HepG2 (cell line): ENCODE measurements at regions not wholly inside any gene's neighbourhood (a gene's known extent, or its start where the extent isn't known, plus 50 kb on each side); places are given as distances from the start of the nearest gene placed in this dataset.
A peak's percentile ranks its signal among the peaks of the same experiment; 100 is the strongest.

ENCODE experiments used
- ASH2L ChIP-seq: fragments of 300-600, 200-600 bp; sonication (generic); IDR thresholded peaks from 2 replicates; pipeline ENCODE4 v1.7.0; 2017; ENCODE audit warnings: low read depth, mild to moderate bottlenecking, moderate library complexity, mixed read lengths, low read length; ENCODE audit not compliant: insufficient read length
- CCDC6 ChIP-seq: sonication (generic); formaldehyde crosslinking; IDR thresholded peaks from 2 replicates; pipeline ENCODE4 v1.8.1; 2022; ENCODE audit warnings: mild to moderate bottlenecking, missing genetic modification reagents, moderate library complexity
- E2F1 ChIP-seq: sonication (generic); formaldehyde crosslinking; IDR thresholded peaks from 2 replicates; pipeline ENCODE4 v1.5.0; 2020; ENCODE audit warnings: missing genetic modification reagents
- ELF3 ChIP-seq: IDR thresholded peaks from 2 replicates; pipeline ENCODE4 v1.6.1; 2016; ENCODE audit warnings: missing genetic modification reagents, missing compliant biosample characterization
- FOXP4 ChIP-seq: sonication (generic); formaldehyde crosslinking; IDR thresholded peaks from 2 replicates; pipeline ENCODE4 v1.4.0; 2020; ENCODE audit warnings: missing genetic modification reagents
- MTA3 ChIP-seq: sonication (generic); formaldehyde crosslinking; IDR thresholded peaks from 2 replicates; pipeline ENCODE4 v1.4.0; 2020; ENCODE audit warnings: missing genetic modification reagents
- MYPOP ChIP-seq: sonication (generic); formaldehyde crosslinking; IDR thresholded peaks from 2 replicates; pipeline ENCODE4 v1.8.1; 2023; ENCODE audit warnings: mild to moderate bottlenecking, moderate library complexity, missing genetic modification reagents
- NFIC ChIP-seq: IDR thresholded peaks from 2 replicates; pipeline ENCODE4 v1.6.1; 2012; ENCODE audit warnings: mild to moderate bottlenecking, low read length, inconsistent platforms
- NR2C2 ChIP-seq: sonication (generic); formaldehyde crosslinking; IDR thresholded peaks from 2 replicates; pipeline ENCODE4 v1.4.0; 2020; ENCODE audit warnings: missing genetic modification reagents, mild to moderate bottlenecking, moderate library complexity, borderline replicate concordance
- PCBP1 ChIP-seq: fragments of 200-400 bp; formaldehyde crosslinking; IDR thresholded peaks from 2 replicates; pipeline ENCODE4 v1.6.1; 2017; ENCODE audit warnings: mild to moderate bottlenecking, low read depth, low read length, borderline replicate concordance
- STAG1 ChIP-seq: sonication (generic); formaldehyde crosslinking; IDR thresholded peaks from 2 replicates; pipeline ENCODE4 v1.4.0; 2020; ENCODE audit warnings: missing genetic modification reagents
- TFDP2 ChIP-seq: sonication (generic); formaldehyde crosslinking; IDR thresholded peaks from 2 replicates; pipeline ENCODE4 v1.4.0; 2020; ENCODE audit warnings: missing genetic modification reagents
- ZFAT ChIP-seq: sonication (generic); formaldehyde crosslinking; conservative IDR thresholded peaks from 2 replicates; pipeline ENCODE4 v1.8.1; 2023; ENCODE audit warnings: missing genetic modification reagents, inconsistent platforms
- ZNF550 ChIP-seq: sonication (generic); formaldehyde crosslinking; IDR thresholded peaks from 2 replicates; pipeline ENCODE4 v1.4.0; 2020; ENCODE audit warnings: mild to moderate bottlenecking, missing genetic modification reagents, borderline replicate concordance
- ZNF580 ChIP-seq: IDR thresholded peaks from 2 replicates; pipeline ENCODE4 v1.6.1; 2016; ENCODE audit warnings: low read depth, borderline replicate concordance
- ZNF709 ChIP-seq: sonication (generic); formaldehyde crosslinking; IDR thresholded peaks from 2 replicates; pipeline ENCODE4 v1.5.0; 2020; ENCODE audit warnings: mild to moderate bottlenecking, missing genetic modification reagents
- ZNF878 ChIP-seq: sonication (generic); formaldehyde crosslinking; IDR thresholded peaks from 2 replicates; pipeline ENCODE4 v1.8.1; 2023; ENCODE audit warnings: mild to moderate bottlenecking, missing genetic modification reagents, moderate library complexity
- TF ChIP-seq, protein P1 (sequence below): sonication (generic); formaldehyde crosslinking; IDR thresholded peaks from 2 replicates; pipeline ENCODE4 v1.4.0; 2020; ENCODE audit warnings: missing genetic modification reagents; ENCODE audit errors: not compliant biosample characterization

DNA sequence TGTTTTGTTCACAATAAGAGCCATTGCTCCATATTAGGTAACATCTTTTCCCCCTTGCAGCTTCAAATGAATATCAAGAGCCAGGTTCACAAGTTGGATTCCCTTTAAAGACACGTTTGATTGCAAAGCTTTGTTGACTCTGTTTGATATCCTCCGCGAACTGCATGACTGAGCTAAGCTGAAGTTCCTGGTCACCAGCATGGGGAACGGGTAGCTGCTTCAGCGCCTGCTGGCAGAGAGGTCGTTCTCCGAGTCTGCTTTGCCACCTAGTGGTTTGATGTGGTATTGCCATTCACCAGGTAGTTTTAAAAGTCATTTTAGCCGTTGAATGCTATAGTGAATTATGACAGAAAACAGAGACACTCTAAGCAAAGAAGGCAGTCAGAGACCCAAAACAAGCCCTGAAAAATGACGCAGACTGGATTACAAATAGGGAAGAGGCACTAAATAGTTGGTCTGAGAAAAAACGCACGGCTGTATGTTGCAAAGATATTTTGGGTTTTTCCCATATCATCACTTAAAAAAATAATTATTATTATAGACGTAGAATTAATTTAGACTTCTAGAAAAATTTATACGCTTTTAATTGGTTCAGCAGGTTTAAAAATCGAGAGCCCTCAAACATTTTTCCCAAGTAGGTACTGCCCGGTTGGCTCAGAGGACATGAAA is 193.5 kb upstream of the FMN2 start (continued):
- TF ChIP-seq MYPOP (CRISPR knock-in tag) (no peak), CCDC6 (CRISPR knock-in tag) (no peak), ASH2L (no peak), NFIC (no peak), NR2C2 (CRISPR knock-in tag) (no peak), ZNF709 (CRISPR knock-in tag) (no peak), ZFAT (CRISPR knock-in tag) (no peak), PCBP1 (no peak), STAG1 (CRISPR knock-in tag) (peak; percentile 93), MTA3 (CRISPR knock-in tag) (no peak), ELF3 (CRISPR knock-in tag) (0 out of 2 replicates have a peak, but pooled peaks have one; percentile 18), E2F1 (no peak), TFDP2 (no peak), ZNF550 (CRISPR knock-in tag) (no peak), FOXP4 (CRISPR knock-in tag) (0 out of 2 replicates have a peak, but pooled peaks have one; percentile 11), ZNF580 (CRISPR knock-in tag) (no peak), ZNF878 (CRISPR knock-in tag) (no peak)
- TF ChIP-seq, protein P1, sequence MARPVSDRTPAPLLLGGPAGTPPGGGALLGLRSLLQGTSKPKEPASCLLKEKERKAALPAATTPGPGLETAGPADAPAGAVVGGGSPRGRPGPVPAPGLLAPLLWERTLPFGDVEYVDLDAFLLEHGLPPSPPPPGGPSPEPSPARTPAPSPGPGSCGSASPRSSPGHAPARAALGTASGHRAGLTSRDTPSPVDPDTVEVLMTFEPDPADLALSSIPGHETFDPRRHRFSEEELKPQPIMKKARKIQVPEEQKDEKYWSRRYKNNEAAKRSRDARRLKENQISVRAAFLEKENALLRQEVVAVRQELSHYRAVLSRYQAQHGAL (CRISPR knock-in tag): no peak
